HL-60 (cell line): ENCODE measurements at regions not wholly inside any gene's neighbourhood (a gene's known extent, or its start where the extent isn't known, plus 50 kb on each side); places are given as distances from the start of the nearest gene placed in this dataset.

Source experiments
- DNase-seq, 2 experiments: peaks; one replicate each; pipeline ENCODE4 v3.0.0-alpha.2; 2010 to 2020; ENCODE audit warnings: low read depth in 1 of 2, low spot score in 1 of 2
- H3K27ac ChIP-seq: fragments of 250-450 bp; sonication (Bioruptor Pico); replicated peaks from 2 replicates; pipeline ENCODE4 v1.5.1; 2020; ENCODE audit warnings: mild to moderate bottlenecking, moderate library complexity
- H3K27me3 ChIP-seq: fragments of 250-450 bp; sonication (Bioruptor Pico); 2 replicates; pipeline ENCODE4 v1.5.1; 2021; ENCODE audit warnings: mild to moderate bottlenecking, moderate library complexity; ENCODE audit not compliant: insufficient read depth, poor library complexity, severe bottlenecking
- H3K4me3 ChIP-seq: replicated peaks from 2 replicates; pipeline ENCODE4 v1.5.1; 2011; ENCODE audit warnings: mild to moderate bottlenecking, control low read depth, low read length; ENCODE audit not compliant: insufficient read depth
- CTCF ChIP-seq: IDR thresholded peaks from one replicate; pipeline ENCODE4 v1.5.1; 2011; ENCODE audit warnings: low read length, control low read depth, inconsistent platforms; ENCODE audit not compliant: insufficient read depth
- GABPA ChIP-seq: IDR thresholded peaks from 2 replicates; pipeline ENCODE4 v1.6.1; 2012; ENCODE audit warnings: low read depth
- POLR2AphosphoS5 ChIP-seq: IDR thresholded peaks from 2 replicates; pipeline ENCODE4 v1.6.1; 2012; ENCODE audit warnings: low read depth
- REST ChIP-seq: IDR thresholded peaks from 2 replicates; pipeline ENCODE4 v1.6.1; 2012; ENCODE audit warnings: low read depth; ENCODE audit not compliant: insufficient replicate concordance
- SPI1 ChIP-seq: IDR thresholded peaks from 2 replicates; pipeline ENCODE4 v1.6.1; 2012; ENCODE audit warnings: low read depth, mild to moderate bottlenecking, borderline replicate concordance

- no peak for DNase-seq
- Histone ChIP-seq H3K27me3 (no peaks in the 10 kb centered on the region), H3K4me3 (no peak overlapping the region), H3K27ac (no peak overlapping the region)
- TF ChIP-seq POLR2AphosphoS5, result no peak
- no peak for TF ChIP-seq SPI1
- TF ChIP-seq CTCF, result no peak
- no peak for TF ChIP-seq REST
- no peak for TF ChIP-seq GABPA
Observed at GRCh38 chr13:53743906-53744305, 715.3 kb downstream of the OLFM4 start.

- TF ChIP-seq CTCF, result no peak
- no peak for TF ChIP-seq SPI1
- no peak for TF ChIP-seq GABPA
- no peak for TF ChIP-seq POLR2AphosphoS5
- no peak for TF ChIP-seq REST
- no peak for DNase-seq
- H3K27me3 ChIP-seq, result no peaks in the 10 kb centered on the region
- no peak overlapping the region for H3K27ac ChIP-seq
- no peak overlapping the region for H3K4me3 ChIP-seq
Observed at GRCh38 chr13:53747825-53748224, 719.2 kb downstream of the OLFM4 start.

GRCh38 chr13:53749306-53749705 is 720.7 kb downstream of the OLFM4 start:
- Histone ChIP-seq H3K27ac (no peak overlapping the region), H3K4me3 (no peak overlapping the region), H3K27me3 (no peaks in the 10 kb centered on the region)
- TF ChIP-seq REST, result no peak
- no peak for TF ChIP-seq GABPA
- TF ChIP-seq CTCF, result no peak
- TF ChIP-seq POLR2AphosphoS5, result no peak
- TF ChIP-seq SPI1, result no peak
- no peak for DNase-seq
